Panc1 (cell line): ENCODE measurements at regions not wholly inside any gene's neighbourhood (a gene's known extent, or its start where the extent isn't known, plus 50 kb on each side); places are given as distances from the start of the nearest gene placed in this dataset.

Experiments used
- CTCF ChIP-seq: fragments of 450-650 bp; IDR thresholded peaks from 2 replicates; pipeline ENCODE4 v1.5.1; 2017; ENCODE audit warnings: mild to moderate bottlenecking
- POLR2AphosphoS5 ChIP-seq: IDR thresholded peaks from 2 replicates; pipeline ENCODE4 v1.6.1; 2012; ENCODE audit warnings: mild to moderate bottlenecking, low read depth, low read length, moderate library complexity

- no peak for TF ChIP-seq CTCF
- TF ChIP-seq POLR2AphosphoS5 = no peak
These were observed 375.8 kb downstream of the QKI start for GRCh38 chr6:163790266-163790840.
